Type B pancreatic cell (in vitro differentiated cells): ENCODE measurements at regions not wholly inside any gene's neighbourhood (a gene's known extent, or its start where the extent isn't known, plus 50 kb on each side); places are given as distances from the start of the nearest gene placed in this dataset.
"Not testable (repeated sequence)": the region's sequence is repeated elsewhere in the genome, so short reads cannot be mapped to it uniquely, and the experiment has no call there.

ENCODE experiments used
- DNase-seq: peaks from one replicate; pipeline ENCODE4 v3.0.0; 2021; ENCODE audit warnings: mixed read lengths; ENCODE audit not compliant: unreplicated experiment; ENCODE audit errors: extremely low spot score
- H3K27ac Mint-ChIP-seq: 2 replicates; pipeline ENCODE4 v1.8.0; 2021; ENCODE audit warnings: mild to moderate bottlenecking, mixed read lengths
- H3K27me3 Mint-ChIP-seq: 2 replicates; pipeline ENCODE4 v1.8.0; 2021; ENCODE audit warnings: mixed read lengths
- H3K36me3 Mint-ChIP-seq: 2 replicates; pipeline ENCODE4 v1.8.0; 2021; ENCODE audit warnings: mixed read lengths
- H3K4me1 Mint-ChIP-seq: one replicate; pipeline ENCODE4 v1.8.0; 2021; ENCODE audit warnings: mixed read lengths; ENCODE audit not compliant: unreplicated experiment
- H3K4me3 Mint-ChIP-seq: 2 replicates; pipeline ENCODE4 v1.8.0; 2021; ENCODE audit warnings: mild to moderate bottlenecking, mixed read lengths
- H3K9me3 Mint-ChIP-seq: 2 replicates; pipeline ENCODE4 v1.8.0; 2021; ENCODE audit warnings: mixed read lengths
- TF ChIP-seq, protein P1 (sequence below): fragments of 200-600 bp; sonication (generic); conservative IDR thresholded peaks from 2 replicates; pipeline ENCODE4 v1.5.0; 2021; ENCODE audit warnings: antibody characterized with exemption, mild to moderate bottlenecking

DNA sequence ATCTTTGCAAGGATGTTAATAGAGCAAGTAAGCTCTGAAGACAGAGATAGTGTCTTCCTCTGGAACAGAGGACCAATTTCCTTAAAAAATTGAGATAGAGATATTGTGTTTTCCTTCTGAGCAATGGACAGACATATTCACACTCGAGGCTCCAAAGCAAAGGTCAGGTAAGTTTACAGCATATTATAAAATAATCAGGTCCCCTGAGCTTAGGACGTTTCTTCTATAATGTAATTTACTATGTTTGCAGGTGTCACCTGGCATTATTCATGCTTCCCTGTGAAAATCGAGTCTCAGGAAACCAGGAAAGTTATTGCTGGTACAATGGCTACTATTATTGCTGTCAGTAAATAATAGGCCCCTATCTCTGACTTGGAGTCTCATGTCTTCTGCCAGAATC, 1135.8 kb upstream of the ACVR2A start:
- Mint-ChIP-seq H3K4me3 (no peak overlapping the region), H3K27ac (no peak overlapping the region), H3K4me1 (no peaks in the 10 kb centered on the region), H3K36me3 (no peaks in the 10 kb centered on the region), H3K27me3 (no peaks in the 10 kb centered on the region), H3K9me3 (peaks cover 4% of the 10 kb centered on the region)
- TF ChIP-seq, protein P1, sequence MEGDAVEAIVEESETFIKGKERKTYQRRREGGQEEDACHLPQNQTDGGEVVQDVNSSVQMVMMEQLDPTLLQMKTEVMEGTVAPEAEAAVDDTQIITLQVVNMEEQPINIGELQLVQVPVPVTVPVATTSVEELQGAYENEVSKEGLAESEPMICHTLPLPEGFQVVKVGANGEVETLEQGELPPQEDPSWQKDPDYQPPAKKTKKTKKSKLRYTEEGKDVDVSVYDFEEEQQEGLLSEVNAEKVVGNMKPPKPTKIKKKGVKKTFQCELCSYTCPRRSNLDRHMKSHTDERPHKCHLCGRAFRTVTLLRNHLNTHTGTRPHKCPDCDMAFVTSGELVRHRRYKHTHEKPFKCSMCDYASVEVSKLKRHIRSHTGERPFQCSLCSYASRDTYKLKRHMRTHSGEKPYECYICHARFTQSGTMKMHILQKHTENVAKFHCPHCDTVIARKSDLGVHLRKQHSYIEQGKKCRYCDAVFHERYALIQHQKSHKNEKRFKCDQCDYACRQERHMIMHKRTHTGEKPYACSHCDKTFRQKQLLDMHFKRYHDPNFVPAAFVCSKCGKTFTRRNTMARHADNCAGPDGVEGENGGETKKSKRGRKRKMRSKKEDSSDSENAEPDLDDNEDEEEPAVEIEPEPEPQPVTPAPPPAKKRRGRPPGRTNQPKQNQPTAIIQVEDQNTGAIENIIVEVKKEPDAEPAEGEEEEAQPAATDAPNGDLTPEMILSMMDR = no peak
- no peak for DNase-seq

DNA sequence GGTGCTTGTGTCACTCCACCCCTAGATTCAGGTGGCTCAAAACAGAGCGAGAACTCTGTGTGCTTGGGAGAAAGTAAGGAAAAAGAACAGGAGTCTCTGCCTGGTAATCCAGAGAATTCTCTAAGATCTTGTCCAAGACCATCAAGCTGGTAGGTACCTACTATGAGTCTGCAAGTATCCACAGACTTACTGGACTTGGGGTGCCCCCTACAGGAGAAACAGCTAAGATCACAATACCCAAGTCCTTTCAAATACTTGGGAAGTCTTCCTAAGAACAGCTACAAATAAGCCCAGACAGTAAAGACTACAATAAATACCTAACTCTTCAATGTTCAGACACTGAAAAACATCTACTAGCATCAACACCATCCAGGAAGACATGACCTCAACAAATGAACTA, 1143.6 kb upstream of the ACVR2A start:
- Mint-ChIP-seq H3K4me1 (no peaks in the 10 kb centered on the region), H3K9me3 (peaks cover 23% of the 10 kb centered on the region), H3K27ac (no peak overlapping the region), H3K36me3 (no peaks in the 10 kb centered on the region), H3K4me3 (no peak overlapping the region), H3K27me3 (no peaks in the 10 kb centered on the region)
- DNase-seq = no peak
- TF ChIP-seq, protein P1 = peak; percentile 23

DNA sequence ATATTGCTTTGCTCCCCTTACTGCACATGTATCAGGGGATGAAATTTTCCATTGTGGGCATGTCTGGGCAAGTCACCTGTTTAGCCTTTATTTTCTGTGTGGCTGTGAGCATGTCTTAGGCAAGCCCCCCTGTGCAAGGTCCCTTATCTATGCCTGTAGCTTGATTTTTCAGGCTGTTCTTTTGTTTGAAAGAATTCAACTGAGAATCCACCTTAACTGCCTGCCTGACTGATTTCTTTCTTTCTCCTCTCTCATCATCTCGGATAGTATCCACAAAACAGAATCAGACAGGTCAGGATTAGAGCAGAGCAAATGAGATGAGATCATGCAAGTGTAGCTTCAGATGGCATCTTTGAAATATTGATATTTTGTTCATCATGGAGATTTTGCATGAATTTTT, 1147.5 kb upstream of the ACVR2A start:
- no peaks in the 10 kb centered on the region for H3K4me1 Mint-ChIP-seq
- no peaks in the 10 kb centered on the region for H3K36me3 Mint-ChIP-seq
- TF ChIP-seq, protein P1 = no peak
- H3K9me3 Mint-ChIP-seq = peaks cover 8% of the 10 kb centered on the region
- H3K4me3 Mint-ChIP-seq = no peak overlapping the region
- no peaks in the 10 kb centered on the region for H3K27me3 Mint-ChIP-seq
- no peak overlapping the region for H3K27ac Mint-ChIP-seq
- no peak for DNase-seq

DNA sequence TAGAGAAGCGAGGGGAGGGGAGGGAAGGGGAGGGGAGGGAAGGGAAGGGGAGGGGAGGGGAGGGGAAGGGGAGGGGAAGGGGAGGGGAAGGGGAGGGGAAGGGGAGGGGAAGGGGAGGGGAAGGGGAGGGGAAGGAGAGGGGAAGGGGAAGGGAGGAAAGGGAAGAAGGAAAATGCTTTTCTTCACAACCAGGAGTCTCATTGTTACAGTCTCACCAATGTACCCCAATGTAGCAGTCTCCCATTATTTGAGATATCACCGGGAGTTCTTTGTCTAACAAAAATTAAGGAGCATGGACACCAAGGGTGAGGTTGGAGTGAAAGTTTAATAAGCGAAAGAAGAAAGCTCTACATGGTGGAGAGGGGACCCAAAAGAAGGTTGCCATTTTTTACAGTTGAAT, 1148.0 kb upstream of the ACVR2A start:
- not testable (repeated sequence) for H3K27me3 Mint-ChIP-seq, H3K4me3 Mint-ChIP-seq, H3K4me1 Mint-ChIP-seq, H3K27ac Mint-ChIP-seq, DNase-seq, H3K36me3 Mint-ChIP-seq, H3K9me3 Mint-ChIP-seq

DNA sequence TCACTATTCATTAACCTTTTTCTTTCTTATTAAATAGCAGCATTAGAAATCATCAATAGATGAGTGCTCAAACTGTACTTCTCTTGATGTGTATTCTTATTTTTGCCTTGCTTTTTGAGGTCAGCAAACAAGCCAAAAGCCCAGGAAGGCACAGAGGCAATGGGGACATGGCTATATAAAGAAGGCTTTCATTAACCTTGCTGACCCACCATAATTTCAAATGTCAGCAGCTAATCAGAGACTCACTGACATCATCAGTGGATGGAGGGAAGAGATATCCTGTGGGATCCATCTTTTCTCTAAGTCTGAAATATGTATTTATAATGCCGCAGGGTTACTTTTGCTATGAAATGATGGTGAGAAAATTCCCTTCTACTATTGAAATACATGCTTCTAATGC, 1162.8 kb upstream of the ACVR2A start:
- Mint-ChIP-seq H3K36me3 (no peaks in the 10 kb centered on the region), H3K4me1 (no peaks in the 10 kb centered on the region), H3K27ac (no peak overlapping the region), H3K4me3 (no peak overlapping the region), H3K9me3 (no peaks in the 10 kb centered on the region), H3K27me3 (no peaks in the 10 kb centered on the region)
- DNase-seq = no peak
- TF ChIP-seq, protein P1 = no peak

DNA sequence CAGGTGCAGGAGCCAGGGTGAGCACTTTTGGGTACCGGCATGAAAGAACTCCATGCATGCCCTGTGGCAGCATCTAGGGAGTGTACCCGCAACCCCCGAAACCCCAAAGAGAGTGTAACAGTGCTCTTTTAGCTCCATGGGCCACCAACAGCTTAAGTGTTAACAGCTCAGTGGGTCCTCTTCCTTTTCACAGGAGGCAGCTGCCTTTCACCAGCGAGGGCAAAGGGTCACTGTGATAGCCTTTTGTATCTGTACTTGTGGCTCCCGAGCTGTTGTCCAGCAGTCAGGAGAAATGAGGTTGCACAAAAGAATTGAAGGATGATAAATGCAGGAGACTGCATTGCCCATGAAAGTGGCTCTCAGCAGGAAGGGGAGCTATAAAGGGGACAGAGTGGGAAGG, 1166.3 kb upstream of the ACVR2A start:
- Mint-ChIP-seq H3K4me1 (no peaks in the 10 kb centered on the region), H3K9me3 (no peaks in the 10 kb centered on the region), H3K36me3 (no peaks in the 10 kb centered on the region), H3K4me3 (no peak overlapping the region), H3K27me3 (peaks cover 6% of the 10 kb centered on the region), H3K27ac (no peak overlapping the region)
- DNase-seq = no peak
- TF ChIP-seq, protein P1 = no peak
